DOHH2 (cell line): ENCODE measurements at regions not wholly inside any gene's neighbourhood (a gene's known extent, or its start where the extent isn't known, plus 50 kb on each side); places are given as distances from the start of the nearest gene placed in this dataset.

Experiments
- H3F3A ChIP-seq: fragments of 200-600 bp; sonication (generic), shearing (Covaris generic); 2 replicates; pipeline ENCODE4 v1.6.0; 2016; ENCODE audit warnings: antibody characterized with exemption, mild to moderate bottlenecking; ENCODE audit not compliant: control insufficient read depth, insufficient read depth
- H3K27ac ChIP-seq: fragments of 200-600 bp; sonication (generic); 2 replicates; pipeline ENCODE4 v1.5.1; 2014; ENCODE audit warnings: low read depth, mild to moderate bottlenecking, low read length, moderate library complexity
- H3K27me3 ChIP-seq: fragments of 200-600 bp; sonication (generic); 2 replicates; pipeline ENCODE4 v1.6.1; 2014; ENCODE audit warnings: mild to moderate bottlenecking, low read length, mixed read lengths; ENCODE audit not compliant: control insufficient read depth
- H3K36me3 ChIP-seq: fragments of 200-600 bp; sonication (generic); 2 replicates; pipeline ENCODE4 v1.6.1; 2014; ENCODE audit warnings: mild to moderate bottlenecking, low read length, moderate library complexity, mixed read lengths; ENCODE audit not compliant: control insufficient read depth
- H3K4me1 ChIP-seq: fragments of 200-600 bp; sonication (generic); 2 replicates; pipeline ENCODE4 v1.6.1; 2014; ENCODE audit warnings: mild to moderate bottlenecking, low read length, mixed read lengths; ENCODE audit not compliant: control insufficient read depth
- H3K4me2 ChIP-seq: fragments of 200-600 bp; sonication (generic); 2 replicates; pipeline ENCODE4 v1.6.0; 2014; ENCODE audit warnings: mild to moderate bottlenecking, low read length, moderate library complexity
- H3K4me3 ChIP-seq: fragments of 200-600 bp; sonication (generic); 2 replicates; pipeline ENCODE4 v1.5.1; 2014; ENCODE audit warnings: mild to moderate bottlenecking, low read length, mixed read lengths
- H3K79me2 ChIP-seq: fragments of 200-600 bp; sonication (generic); 2 replicates; pipeline ENCODE4 v1.6.1; 2014; ENCODE audit warnings: mild to moderate bottlenecking, low read length, mixed read lengths; ENCODE audit not compliant: control insufficient read depth
- H3K9me2 ChIP-seq: fragments of 200-600 bp; sonication (generic); replicated peaks from 2 replicates; pipeline ENCODE4 v1.6.1; 2014; ENCODE audit warnings: mild to moderate bottlenecking, low read length, mixed read lengths; ENCODE audit not compliant: control insufficient read depth
- H3K9me3 ChIP-seq: fragments of 200-600 bp; sonication (generic); 2 replicates; pipeline ENCODE4 v1.6.1; 2014; ENCODE audit warnings: antibody characterized with exemption, low read length, mixed read lengths; ENCODE audit not compliant: control insufficient read depth, insufficient read depth
- H4K20me1 ChIP-seq: fragments of 200-600 bp; sonication (generic); 2 replicates; pipeline ENCODE4 v1.6.0; 2014; ENCODE audit warnings: low read depth, mild to moderate bottlenecking, antibody characterized with exemption, low read length, moderate library complexity; ENCODE audit not compliant: control insufficient read depth, insufficient read depth
- CTCF ChIP-seq: fragments of 200-600 bp; sonication (generic); IDR thresholded peaks from one replicate; pipeline ENCODE4 v1.5.1; 2014; ENCODE audit warnings: antibody characterized with exemption, mild to moderate bottlenecking, low read depth, low read length; ENCODE audit not compliant: poor library complexity, severe bottlenecking
- EZH2phosphoT487 ChIP-seq: fragments of 200-600 bp; sonication (generic); IDR thresholded peaks from 2 replicates; pipeline ENCODE4 v1.6.1; 2017; ENCODE audit warnings: borderline replicate concordance, mild to moderate bottlenecking, antibody characterized with exemption, low read length, moderate library complexity, mixed read lengths

GRCh38 chr4:116638592-116638991, 446.8 kb downstream of the TRAM1L1 start:
- Histone ChIP-seq H3F3A (no peaks in the 10 kb centered on the region), H3K36me3 (no peaks in the 10 kb centered on the region), H3K27me3 (no peaks in the 10 kb centered on the region), H3K4me2 (no peak overlapping the region), H3K79me2 (no peaks in the 10 kb centered on the region), H3K9me3 (no peaks in the 10 kb centered on the region), H3K4me3 (no peak overlapping the region), H3K9me2 (no peaks in the 10 kb centered on the region; the same call in 1 of the 2 replicates), H3K4me1 (no peaks in the 10 kb centered on the region), H3K27ac (no peak overlapping the region), H4K20me1 (no peaks in the 10 kb centered on the region)
- TF ChIP-seq CTCF = no peak
- TF ChIP-seq EZH2phosphoT487 = no peak

GRCh38 chr4:116636917-116637316, 448.5 kb downstream of the TRAM1L1 start:
- no peaks in the 10 kb centered on the region for H3K4me1 ChIP-seq
- H3K79me2 ChIP-seq = no peaks in the 10 kb centered on the region
- TF ChIP-seq EZH2phosphoT487 (no peak), CTCF (no peak)
- H3K4me2 ChIP-seq = no peak overlapping the region
- H3F3A ChIP-seq = no peaks in the 10 kb centered on the region
- H3K4me3 ChIP-seq = no peak overlapping the region
- H3K36me3 ChIP-seq = no peaks in the 10 kb centered on the region
- H4K20me1 ChIP-seq = no peaks in the 10 kb centered on the region
- no peaks in the 10 kb centered on the region; the same call in 1 of the 2 replicates for H3K9me2 ChIP-seq
- no peaks in the 10 kb centered on the region for H3K9me3 ChIP-seq
- no peak overlapping the region for H3K27ac ChIP-seq
- H3K27me3 ChIP-seq = no peaks in the 10 kb centered on the region

GRCh38 chr4:116632269-116632668, 453.1 kb downstream of the TRAM1L1 start:
- Histone ChIP-seq H3K9me2 (no peaks in the 10 kb centered on the region; the same call in 1 of the 2 replicates), H4K20me1 (no peaks in the 10 kb centered on the region), H3F3A (no peaks in the 10 kb centered on the region), H3K9me3 (no peaks in the 10 kb centered on the region), H3K4me3 (no peak overlapping the region), H3K36me3 (no peaks in the 10 kb centered on the region), H3K79me2 (no peaks in the 10 kb centered on the region), H3K27ac (no peak overlapping the region), H3K4me1 (no peaks in the 10 kb centered on the region), H3K4me2 (no peak overlapping the region), H3K27me3 (no peaks in the 10 kb centered on the region)
- TF ChIP-seq EZH2phosphoT487 = no peak
- TF ChIP-seq CTCF = no peak
